ENCODE measurements at regions not wholly inside any gene's neighbourhood (a gene's known extent, or its start where the extent isn't known, plus 50 kb on each side); places are given as distances from the start of the nearest gene placed in this dataset.

- TF ChIP-seq POLR2AphosphoS5 (IDR thresholded peaks at IDR 0.05; ENCODE audit: borderline replicate concordance, low read depth, low read length), result no peak
- TF ChIP-seq EZH2 (IDR thresholded peaks at IDR 0.05), result no peak
- no peak for TF ChIP-seq FOXP2 (optimal IDR thresholded peaks at IDR 0.05; ENCODE audit: control extremely low read depth, extremely low read length, insufficient read depth)
These were observed 424.8 kb upstream of the DCC start for GRCh38 chr18:51915176-51915575.
